ENCODE measurements at regions not wholly inside any gene's neighbourhood (a gene's known extent, or its start where the extent isn't known, plus 50 kb on each side); places are given as distances from the start of the nearest gene placed in this dataset.

DNA sequence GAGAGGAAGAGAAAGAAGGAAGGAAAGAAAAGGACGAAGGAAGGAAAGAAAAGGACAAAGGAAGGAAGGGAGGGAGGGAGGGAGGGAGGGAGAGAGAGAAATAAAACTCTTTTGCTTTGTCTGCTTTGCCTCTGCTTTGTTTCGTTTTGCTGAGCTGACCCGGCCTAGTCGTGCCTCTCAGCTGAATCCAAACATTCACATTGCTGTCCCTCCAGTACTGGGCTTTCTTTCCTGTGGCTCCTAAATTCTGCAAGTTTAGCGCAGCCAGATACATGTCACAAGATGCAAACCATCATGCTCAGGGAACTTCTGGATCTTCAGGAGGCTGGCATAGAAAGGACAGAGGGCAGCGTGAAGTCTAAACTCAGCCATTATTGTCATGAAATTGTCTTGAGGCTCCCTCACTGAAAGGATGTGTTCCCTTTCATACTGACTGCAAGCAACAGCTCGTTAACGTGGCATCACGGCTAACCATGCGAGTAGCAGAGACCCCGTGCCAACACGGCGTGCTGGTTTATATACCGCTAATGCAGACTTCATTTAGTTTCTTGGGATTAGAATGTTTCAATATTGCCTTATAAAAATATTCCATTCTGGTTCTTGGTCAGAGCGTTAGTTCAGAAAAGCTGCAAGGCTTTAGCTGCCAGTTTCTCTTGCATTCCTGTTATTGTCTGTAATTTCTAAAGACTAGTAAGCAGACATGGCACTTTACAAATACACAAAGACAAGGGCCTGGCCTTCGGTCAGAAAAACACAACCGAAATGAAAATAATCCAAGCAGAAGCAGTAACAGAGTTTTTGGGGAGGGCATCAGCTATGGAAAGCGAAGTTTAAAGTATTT, 94.2 kb downstream of the TMEM174 start:
- TF ChIP-seq, protein P1, sequence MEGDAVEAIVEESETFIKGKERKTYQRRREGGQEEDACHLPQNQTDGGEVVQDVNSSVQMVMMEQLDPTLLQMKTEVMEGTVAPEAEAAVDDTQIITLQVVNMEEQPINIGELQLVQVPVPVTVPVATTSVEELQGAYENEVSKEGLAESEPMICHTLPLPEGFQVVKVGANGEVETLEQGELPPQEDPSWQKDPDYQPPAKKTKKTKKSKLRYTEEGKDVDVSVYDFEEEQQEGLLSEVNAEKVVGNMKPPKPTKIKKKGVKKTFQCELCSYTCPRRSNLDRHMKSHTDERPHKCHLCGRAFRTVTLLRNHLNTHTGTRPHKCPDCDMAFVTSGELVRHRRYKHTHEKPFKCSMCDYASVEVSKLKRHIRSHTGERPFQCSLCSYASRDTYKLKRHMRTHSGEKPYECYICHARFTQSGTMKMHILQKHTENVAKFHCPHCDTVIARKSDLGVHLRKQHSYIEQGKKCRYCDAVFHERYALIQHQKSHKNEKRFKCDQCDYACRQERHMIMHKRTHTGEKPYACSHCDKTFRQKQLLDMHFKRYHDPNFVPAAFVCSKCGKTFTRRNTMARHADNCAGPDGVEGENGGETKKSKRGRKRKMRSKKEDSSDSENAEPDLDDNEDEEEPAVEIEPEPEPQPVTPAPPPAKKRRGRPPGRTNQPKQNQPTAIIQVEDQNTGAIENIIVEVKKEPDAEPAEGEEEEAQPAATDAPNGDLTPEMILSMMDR (IDR thresholded peaks at IDR 0.05) = no peak
- DNase-seq (ENCODE audit: extremely low spot score, unreplicated experiment) = peak; percentile 4
- H3K9me3 Mint-ChIP-seq (ENCODE audit: unreplicated experiment) = no peaks in the 10 kb centered on the region
- H3K27ac Mint-ChIP-seq (ENCODE audit: unreplicated experiment) = peak overlapping the region; percentile 61
- H3K36me3 Mint-ChIP-seq (ENCODE audit: unreplicated experiment) = no peaks in the 10 kb centered on the region
- H3K4me3 Mint-ChIP-seq (ENCODE audit: unreplicated experiment) = no peak overlapping the region
- peaks cover 34% of the 10 kb centered on the region for H3K4me1 Mint-ChIP-seq (ENCODE audit: unreplicated experiment)
- no peaks in the 10 kb centered on the region for H3K27me3 Mint-ChIP-seq (ENCODE audit: unreplicated experiment)

DNA sequence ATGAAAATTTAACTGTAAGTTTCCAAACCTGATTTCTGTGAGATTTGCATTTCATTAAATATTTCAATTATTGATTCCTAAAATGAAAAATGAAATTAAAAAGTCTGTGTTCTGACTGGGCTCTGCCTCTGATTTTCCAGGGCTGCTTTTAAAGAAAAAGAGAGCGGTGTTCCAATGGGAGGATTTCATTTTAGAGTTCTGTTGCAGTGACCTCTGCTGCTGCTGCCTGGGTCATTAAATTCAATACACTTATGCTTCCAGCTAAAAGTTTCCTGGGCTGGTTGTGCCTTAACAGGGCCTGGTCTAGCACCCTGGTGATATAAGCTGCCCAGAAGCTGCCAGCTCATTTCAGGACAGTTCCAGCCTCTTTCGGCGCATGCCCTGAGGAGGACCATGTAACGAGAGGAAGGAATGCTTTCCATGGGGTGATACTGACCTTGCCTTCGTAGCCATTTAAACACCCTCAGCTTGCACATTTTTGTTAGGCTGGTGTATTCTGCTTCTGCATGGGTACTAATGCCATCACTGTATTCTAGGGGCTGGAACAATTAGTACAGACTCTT, 93.3 kb downstream of the TMEM174 start:
- H3K4me3 Mint-ChIP-seq (ENCODE audit: unreplicated experiment) = no peak overlapping the region
- TF ChIP-seq, protein P1 (IDR thresholded peaks at IDR 0.05) = no peak
- no peaks in the 10 kb centered on the region for H3K9me3 Mint-ChIP-seq (ENCODE audit: unreplicated experiment)
- H3K4me1 Mint-ChIP-seq (ENCODE audit: unreplicated experiment) = peaks cover 34% of the 10 kb centered on the region
- no peaks in the 10 kb centered on the region for H3K36me3 Mint-ChIP-seq (ENCODE audit: unreplicated experiment)
- H3K27ac Mint-ChIP-seq (ENCODE audit: unreplicated experiment) = peak overlapping the region; percentile 61
- DNase-seq (ENCODE audit: extremely low spot score, unreplicated experiment) = peak; percentile 25
- H3K27me3 Mint-ChIP-seq (ENCODE audit: unreplicated experiment) = no peaks in the 10 kb centered on the region

DNA sequence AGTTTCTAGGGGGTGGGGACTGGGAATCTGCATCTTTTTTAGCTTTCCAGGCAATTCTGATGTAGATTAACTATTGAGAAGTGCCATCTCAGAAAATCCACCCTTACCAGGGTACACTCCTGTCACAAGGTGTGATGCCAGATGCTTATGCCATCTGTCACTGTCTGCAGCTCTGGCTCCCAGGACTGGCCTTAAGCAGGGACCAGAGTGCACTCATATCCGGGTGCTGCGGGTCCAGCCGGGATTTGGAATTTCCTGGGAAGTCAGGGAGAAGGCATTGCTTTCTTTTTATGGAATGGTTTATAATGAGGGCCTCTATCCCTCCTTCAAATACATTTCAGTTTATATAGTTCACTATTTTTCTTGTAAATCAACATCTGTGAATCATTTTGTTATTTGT, 92.6 kb downstream of the TMEM174 start:
- DNase-seq (ENCODE audit: extremely low spot score, unreplicated experiment) = peak; percentile 25

DNA sequence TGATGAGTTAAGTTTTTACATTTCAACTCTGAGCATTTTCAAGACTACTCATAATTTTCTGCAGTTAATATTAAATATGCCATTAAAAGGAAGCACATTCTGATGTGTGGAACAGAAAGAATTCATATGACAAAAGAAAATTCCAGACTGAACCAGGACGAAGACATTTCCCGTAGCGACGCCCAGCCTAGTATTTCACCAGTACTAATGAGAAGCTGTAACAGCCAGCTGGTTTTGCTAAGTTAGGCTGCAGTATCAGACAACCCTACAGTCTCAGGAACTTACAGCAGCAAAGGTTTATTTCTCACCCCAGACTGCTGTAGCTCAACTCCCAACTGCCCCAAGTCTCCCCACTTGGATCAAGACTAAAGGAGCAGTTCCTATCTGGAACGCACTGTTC, 91.6 kb downstream of the TMEM174 start:
- H3K4me1 Mint-ChIP-seq (ENCODE audit: unreplicated experiment) = peaks cover 34% of the 10 kb centered on the region
- no peaks in the 10 kb centered on the region for H3K36me3 Mint-ChIP-seq (ENCODE audit: unreplicated experiment)
- no peak for DNase-seq (ENCODE audit: extremely low spot score, unreplicated experiment)
- no peaks in the 10 kb centered on the region for H3K27me3 Mint-ChIP-seq (ENCODE audit: unreplicated experiment)
- H3K9me3 Mint-ChIP-seq (ENCODE audit: unreplicated experiment) = no peaks in the 10 kb centered on the region
- no peak overlapping the region for H3K4me3 Mint-ChIP-seq (ENCODE audit: unreplicated experiment)
- TF ChIP-seq, protein P1 (IDR thresholded peaks at IDR 0.05) = no peak
- no peak overlapping the region for H3K27ac Mint-ChIP-seq (ENCODE audit: unreplicated experiment)

More for the DNA sequence above, 92.6 kb downstream of the TMEM174 start:
- TF ChIP-seq, protein P1 (IDR thresholded peaks at IDR 0.05) = no peak
- peaks cover 34% of the 10 kb centered on the region for H3K4me1 Mint-ChIP-seq (ENCODE audit: unreplicated experiment)
- H3K27me3 Mint-ChIP-seq (ENCODE audit: unreplicated experiment) = no peaks in the 10 kb centered on the region
- H3K4me3 Mint-ChIP-seq (ENCODE audit: unreplicated experiment) = no peak overlapping the region
- H3K27ac Mint-ChIP-seq (ENCODE audit: unreplicated experiment) = no peak overlapping the region
- H3K36me3 Mint-ChIP-seq (ENCODE audit: unreplicated experiment) = no peaks in the 10 kb centered on the region
- no peaks in the 10 kb centered on the region for H3K9me3 Mint-ChIP-seq (ENCODE audit: unreplicated experiment)

DNA sequence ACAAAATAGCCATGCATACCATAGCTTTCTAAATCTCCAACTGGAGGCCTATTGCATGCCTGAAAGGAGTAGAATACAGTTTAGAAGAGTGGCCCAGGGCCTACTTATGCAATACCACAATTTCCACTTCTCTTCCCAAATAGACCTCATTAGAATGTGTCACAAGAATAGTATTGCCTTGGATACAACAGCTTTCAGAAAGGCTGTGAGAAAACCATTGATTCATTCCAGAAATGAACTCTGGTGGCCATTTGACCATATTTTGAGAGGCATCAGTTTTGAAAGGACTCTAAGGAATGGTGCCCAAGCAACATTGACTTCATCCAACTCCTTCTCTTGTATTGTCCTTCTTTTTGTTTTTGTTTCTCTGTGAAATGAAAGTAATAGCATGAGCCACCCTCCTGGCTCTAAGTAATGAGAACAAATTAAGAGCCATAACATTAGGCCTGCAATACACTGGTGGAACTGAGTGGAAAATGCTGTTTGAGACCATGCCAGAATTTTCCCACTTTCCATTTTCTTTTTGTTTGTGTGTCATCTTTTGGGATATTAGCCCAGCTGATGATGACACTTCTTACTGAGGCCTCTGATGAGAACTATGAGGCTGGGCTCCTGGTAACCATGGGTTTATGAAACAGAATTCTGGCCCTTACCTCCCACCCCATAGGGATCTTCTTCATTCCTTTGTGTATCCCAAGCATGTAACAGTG, 90.2 kb downstream of the TMEM174 start:
- no peak overlapping the region for H3K27ac Mint-ChIP-seq (ENCODE audit: unreplicated experiment)

More for the DNA sequence above, 90.2 kb downstream of the TMEM174 start:
- DNase-seq (ENCODE audit: extremely low spot score, unreplicated experiment) = no peak
- Mint-ChIP-seq H3K27me3 (ENCODE audit: unreplicated experiment) (no peaks in the 10 kb centered on the region), H3K9me3 (ENCODE audit: unreplicated experiment) (no peaks in the 10 kb centered on the region), H3K4me3 (ENCODE audit: unreplicated experiment) (no peak overlapping the region), H3K36me3 (ENCODE audit: unreplicated experiment) (no peaks in the 10 kb centered on the region), H3K4me1 (ENCODE audit: unreplicated experiment) (peaks cover 32% of the 10 kb centered on the region)
- TF ChIP-seq, protein P1 (IDR thresholded peaks at IDR 0.05) = no peak
